OCI-LY3 (cell line): ENCODE measurements at regions not wholly inside any gene's neighbourhood (a gene's known extent, or its start where the extent isn't known, plus 50 kb on each side); places are given as distances from the start of the nearest gene placed in this dataset.
"Not testable (repeated sequence)": the region's sequence is repeated elsewhere in the genome, so short reads cannot be mapped to it uniquely, and the experiment has no call there.

ENCODE experiments used
- EZH2phosphoT487 ChIP-seq: fragments of 200-600 bp; shearing (Covaris generic); IDR thresholded peaks from 2 replicates; pipeline ENCODE4 v1.6.1; 2018; ENCODE audit warnings: antibody characterized with exemption, mixed run types, low read depth
- TF ChIP-seq, protein P1 (sequence below): fragments of 200-600, 300-600 bp; sonication (generic); IDR thresholded peaks from 2 replicates; pipeline ENCODE4 v1.5.1; 2014; ENCODE audit warnings: antibody characterized with exemption, low read length, low read depth

DNA sequence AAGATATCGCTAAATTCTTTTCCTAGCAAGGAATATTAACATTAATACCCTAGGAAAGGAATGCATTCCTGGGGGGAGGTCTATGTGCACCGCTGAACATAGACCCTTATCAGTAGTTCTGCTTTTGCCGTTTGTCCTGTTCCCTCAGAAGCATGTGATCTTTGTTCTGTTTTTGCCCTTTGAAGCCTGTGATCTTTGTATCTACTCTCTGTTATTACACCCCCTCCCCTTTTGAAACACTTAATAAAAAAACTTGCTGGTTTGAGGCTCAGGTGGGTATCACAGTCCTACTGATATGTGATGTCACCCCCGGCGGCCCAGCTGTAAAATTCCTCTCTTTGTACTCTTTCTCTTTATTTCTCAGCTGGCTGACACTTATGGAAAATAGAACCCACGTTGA lies 172.5 kb downstream of the LIG4 start:
- TF ChIP-seq, protein P1, sequence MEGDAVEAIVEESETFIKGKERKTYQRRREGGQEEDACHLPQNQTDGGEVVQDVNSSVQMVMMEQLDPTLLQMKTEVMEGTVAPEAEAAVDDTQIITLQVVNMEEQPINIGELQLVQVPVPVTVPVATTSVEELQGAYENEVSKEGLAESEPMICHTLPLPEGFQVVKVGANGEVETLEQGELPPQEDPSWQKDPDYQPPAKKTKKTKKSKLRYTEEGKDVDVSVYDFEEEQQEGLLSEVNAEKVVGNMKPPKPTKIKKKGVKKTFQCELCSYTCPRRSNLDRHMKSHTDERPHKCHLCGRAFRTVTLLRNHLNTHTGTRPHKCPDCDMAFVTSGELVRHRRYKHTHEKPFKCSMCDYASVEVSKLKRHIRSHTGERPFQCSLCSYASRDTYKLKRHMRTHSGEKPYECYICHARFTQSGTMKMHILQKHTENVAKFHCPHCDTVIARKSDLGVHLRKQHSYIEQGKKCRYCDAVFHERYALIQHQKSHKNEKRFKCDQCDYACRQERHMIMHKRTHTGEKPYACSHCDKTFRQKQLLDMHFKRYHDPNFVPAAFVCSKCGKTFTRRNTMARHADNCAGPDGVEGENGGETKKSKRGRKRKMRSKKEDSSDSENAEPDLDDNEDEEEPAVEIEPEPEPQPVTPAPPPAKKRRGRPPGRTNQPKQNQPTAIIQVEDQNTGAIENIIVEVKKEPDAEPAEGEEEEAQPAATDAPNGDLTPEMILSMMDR, result not testable (repeated sequence)
- TF ChIP-seq EZH2phosphoT487, result not testable (repeated sequence)
